Erythroblast (primary cell): ENCODE measurements at regions not wholly inside any gene's neighbourhood (a gene's known extent, or its start where the extent isn't known, plus 50 kb on each side); places are given as distances from the start of the nearest gene placed in this dataset.
"Not testable (repeated sequence)": the region's sequence is repeated elsewhere in the genome, so short reads cannot be mapped to it uniquely, and the experiment has no call there.

Experiments
- DNase-seq, 2 experiments: peaks; one replicate each; lab custom pipeline; 2025; lab: John Stamatoyannopoulos, UW
- GATA1 ChIP-seq: IDR thresholded peaks from 2 replicates; pipeline ENCODE4 v1.6.1; 2011; ENCODE audit warnings: low read depth, mild to moderate bottlenecking, control low read depth, low read length, moderate library complexity
- POLR2A ChIP-seq: IDR thresholded peaks from 2 replicates; pipeline ENCODE4 v1.6.1; 2011; ENCODE audit warnings: mild to moderate bottlenecking, low read length

DNA sequence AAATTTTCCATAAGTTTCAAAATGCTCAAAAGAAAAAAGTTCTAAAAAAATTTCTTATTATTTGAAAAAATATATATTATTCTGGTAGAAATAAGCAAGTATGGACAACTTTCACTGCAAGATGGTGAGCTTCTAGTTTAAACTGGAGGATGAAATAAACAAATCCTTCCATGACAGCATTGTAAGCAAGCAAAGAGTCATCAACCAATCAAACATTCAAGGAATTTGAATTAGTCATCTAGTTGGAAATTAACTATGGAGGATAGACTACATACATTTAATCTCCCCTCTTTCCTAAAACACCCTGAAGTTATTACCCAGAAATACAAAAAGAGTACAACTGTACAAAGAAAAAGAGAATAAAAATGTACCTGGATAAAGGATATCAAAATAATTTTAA is 51.0 kb upstream of the IRX5 start:
- TF ChIP-seq POLR2A (no peak), GATA1 (no peak)
- no peak for DNase-seq

DNA sequence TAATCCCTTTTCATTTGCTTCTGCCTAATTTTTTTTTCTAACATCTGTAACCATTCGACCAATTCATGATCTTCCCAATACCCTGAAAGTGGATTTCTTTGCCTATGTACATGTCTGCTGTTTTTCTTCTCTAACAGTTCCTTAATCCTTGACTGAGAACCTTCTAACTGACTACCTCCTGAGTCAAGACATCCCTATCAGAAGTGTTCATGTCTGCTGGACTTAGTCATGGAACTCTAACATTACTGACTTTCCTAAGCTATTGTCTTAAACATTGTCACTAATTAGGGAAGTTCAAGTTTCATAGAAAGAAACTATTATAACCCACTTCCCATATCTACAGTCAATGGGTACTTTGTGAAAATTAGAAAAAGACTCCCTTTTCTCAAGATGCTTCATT is 52.4 kb upstream of the IRX5 start:
- no peak for DNase-seq

DNA sequence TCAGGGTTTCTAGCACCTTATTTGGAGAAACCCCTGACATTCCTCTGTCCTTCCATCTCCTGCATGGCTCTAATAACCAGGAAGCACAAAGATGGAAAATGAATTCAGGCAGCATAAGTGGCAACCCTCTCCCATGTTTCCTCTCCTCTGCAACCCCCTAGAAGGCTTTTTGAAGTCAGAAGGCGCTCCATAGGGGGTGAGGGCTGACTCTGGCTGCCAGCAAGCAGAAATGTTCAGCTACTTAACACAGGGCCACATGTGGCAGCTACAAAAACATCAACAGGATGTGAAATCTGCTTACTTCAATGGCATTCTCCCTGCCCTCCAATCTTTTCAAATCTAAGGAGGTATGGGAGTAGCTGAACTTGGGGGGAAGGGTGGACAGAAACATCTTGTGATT is 55.2 kb upstream of the IRX5 start:
- no peak for TF ChIP-seq POLR2A
- DNase-seq, result no peak

More for the DNA sequence above, 52.4 kb upstream of the IRX5 start:
- TF ChIP-seq GATA1 (no peak), POLR2A (no peak)

DNA sequence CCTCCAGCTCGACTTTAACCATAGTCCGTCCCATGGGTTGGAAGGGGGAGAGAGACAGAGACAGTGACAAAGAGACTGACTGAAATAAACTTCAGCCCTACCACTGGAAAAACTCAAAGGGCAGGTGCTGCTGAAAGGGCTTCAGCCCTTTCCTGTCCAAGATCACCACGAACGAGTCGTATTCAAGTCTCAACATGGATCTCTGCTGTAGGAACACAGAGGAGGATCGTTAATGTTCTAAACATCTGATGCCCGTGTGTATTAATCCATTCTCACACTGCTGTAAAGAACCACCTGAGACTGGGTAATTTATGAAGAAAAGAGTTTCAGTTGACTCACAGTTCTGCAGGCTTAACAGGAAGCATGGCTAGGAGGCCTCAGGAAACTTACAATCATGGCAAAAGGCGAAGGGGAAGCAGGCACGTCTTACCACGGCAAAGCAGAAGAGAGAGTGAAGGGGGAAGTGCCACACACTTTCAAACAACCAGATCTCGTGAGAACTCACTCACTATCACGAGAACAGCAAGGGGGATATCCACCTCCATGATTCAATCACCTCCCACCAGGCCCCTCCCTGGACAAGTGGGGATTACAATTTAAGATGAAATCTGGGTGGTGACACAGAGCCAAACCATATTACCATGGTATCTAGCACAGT is 56.8 kb upstream of the IRX5 start:
- DNase-seq, result not testable (repeated sequence)

DNA sequence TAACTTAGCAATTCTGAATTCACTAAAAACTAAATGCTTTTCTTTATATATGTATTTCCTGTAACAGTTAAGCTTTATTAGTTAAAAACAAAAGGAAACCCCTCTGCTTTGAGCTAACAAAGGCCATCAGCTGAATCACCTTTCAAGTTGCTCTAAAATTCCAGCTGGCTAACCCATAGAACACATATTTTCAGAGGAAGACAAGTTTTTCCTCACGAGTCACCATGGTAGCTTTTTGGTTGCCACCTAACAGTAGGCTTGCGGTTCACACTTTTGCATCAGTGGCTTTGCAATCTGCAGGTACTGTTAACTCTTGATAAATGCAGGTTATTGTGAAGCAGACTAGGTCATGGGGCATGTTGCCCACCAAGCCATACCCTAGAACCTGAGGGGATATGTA is 57.6 kb upstream of the IRX5 start:
- TF ChIP-seq GATA1 (no peak), POLR2A (no peak)
- no peak for DNase-seq

DNA sequence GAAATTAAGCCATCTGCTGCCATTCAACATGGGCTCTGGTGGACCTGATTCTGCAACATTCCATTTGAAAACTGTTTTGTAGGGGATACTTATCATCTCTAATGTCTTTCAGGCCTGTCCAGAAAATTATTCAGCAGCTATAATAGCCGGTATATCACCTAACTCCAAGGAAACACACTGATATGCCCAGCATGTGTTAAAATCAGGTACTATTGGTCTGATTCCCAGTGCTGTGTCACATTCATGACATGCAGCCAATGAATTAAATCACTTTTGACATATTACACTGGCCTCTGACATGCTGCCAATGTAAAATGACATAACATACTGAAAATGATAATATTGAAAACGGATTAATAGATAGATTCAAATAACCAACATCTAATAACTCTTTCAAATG is 60.5 kb upstream of the IRX5 start:
- DNase-seq, result no peak
- TF ChIP-seq POLR2A, result no peak
- TF ChIP-seq GATA1, result no peak

DNA sequence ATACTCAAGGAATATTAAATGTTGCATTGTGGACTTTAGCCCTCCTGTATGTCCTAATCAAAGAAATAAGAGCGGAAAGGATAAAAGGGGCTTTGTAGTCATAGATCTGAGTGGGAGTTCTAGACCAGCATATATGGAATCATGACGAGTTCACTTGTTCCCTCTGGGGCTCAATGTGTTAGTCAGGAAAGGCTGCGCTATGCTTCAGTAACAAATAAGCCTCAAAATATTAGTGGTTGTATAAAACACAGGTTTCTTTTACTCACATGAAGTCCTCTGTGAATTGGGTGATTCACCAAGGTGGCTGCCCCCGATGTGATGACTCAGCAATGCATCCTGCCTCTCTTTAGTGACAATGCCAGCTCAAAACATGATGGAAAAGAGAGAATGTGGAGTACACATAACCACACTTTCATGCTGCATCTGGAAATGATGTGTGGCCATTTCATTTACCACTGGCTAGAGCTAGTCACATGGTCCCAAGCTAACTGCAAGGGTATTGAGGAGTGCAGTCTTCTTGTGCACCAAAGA is 63.3 kb upstream of the IRX5 start:
- no peak for DNase-seq
- no peak for TF ChIP-seq GATA1
- TF ChIP-seq POLR2A, result no peak

DNA sequence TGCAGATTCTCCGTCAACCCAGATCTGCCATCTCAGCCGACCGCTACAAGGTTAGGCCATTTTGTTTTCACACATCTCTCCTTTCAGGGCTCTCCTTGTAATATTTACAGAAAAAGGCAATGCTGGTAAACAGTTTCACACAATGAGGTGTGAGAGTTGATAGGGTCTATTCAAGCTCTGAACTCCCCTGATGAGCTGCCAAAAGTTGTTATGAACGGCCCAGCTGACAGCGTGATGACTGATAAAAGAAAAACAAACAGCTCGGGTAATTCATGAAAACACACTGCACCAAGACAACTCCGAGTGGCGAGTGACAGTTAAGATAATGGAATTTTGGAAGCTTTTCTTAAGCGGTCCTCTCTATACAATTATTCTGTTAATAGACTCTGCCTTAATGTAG is 68.1 kb upstream of the IRX5 start:
- TF ChIP-seq POLR2A (no peak), GATA1 (no peak)
- no peak for DNase-seq

DNA sequence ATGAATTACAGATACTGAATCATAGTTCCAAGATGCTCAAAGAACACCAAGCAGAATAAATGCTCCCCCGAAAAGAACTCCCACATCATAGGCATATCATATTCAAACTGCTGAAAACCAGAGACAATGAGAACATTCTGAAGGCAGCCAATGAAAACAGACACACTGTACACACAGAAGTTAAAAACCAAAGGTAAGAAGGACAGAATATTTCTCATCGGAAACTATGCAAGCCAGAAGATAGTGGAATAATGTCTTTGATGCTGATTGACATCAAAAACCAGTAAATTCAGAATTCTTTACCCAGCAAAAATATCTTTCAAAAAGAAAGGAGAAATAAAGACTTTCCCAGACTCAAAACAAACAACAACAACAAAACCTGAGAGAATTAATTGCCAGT is 73.8 kb upstream of the IRX5 start:
- no peak for DNase-seq
- TF ChIP-seq POLR2A (no peak), GATA1 (no peak)

DNA sequence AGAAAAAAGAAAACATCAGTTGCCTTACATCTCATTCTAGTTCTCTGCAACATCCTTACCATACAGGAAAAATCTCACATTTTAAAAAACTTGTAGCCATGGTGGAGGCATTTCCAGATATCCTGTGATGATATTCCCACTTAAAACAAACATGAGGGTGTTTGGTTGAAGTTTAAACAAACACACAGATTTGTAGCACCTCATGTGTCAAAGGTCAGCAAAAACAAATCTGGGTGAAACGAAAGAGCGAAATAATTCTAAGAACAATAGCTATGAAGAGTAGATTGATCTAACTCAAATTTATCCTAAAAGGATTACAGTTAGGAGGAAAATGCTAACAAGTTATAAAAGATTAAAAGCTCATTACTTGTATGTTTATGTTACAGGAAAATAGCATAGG is 83.1 kb upstream of the IRX5 start:
- no peak for DNase-seq
- TF ChIP-seq POLR2A (no peak), GATA1 (no peak)

DNA sequence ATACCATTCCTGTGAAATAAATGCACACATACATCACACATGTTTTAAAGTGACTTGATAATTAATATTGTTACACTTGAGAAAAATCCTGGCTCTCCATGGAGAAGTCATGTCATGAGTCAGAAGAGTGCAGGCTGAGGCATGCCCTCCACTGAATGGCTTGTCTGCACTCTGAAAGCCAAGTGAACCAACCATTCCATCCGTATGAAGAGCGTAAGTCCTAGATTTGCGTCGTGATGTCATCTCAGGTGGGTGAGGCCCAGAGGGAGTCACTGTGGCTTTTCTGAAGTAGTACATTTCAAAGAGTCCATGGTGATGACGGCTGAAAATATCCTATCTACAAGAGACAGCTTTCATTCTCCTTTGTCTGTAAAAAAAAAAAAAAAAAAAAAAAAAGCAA is 83.5 kb upstream of the IRX5 start:
- DNase-seq, result no peak
- TF ChIP-seq POLR2A (no peak), GATA1 (no peak)

DNA sequence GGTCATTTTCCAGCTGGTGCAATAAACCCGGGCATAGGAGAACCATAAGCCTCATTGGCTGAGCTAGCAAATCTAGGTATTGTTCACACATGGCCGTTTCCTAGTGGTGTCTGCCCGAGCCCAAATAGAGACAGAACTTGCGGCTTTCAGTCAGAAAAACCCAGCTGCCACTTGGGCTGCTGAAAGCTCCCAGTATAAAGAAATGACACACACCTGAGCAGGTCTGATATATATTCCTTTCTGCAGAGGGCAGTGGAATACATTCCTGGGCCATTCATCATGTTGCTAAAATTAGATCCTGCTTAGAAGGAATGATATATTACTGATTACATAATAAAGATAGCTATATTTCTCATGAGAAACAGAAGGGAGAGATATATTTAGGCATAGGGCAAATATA is 83.9 kb upstream of the IRX5 start:
- TF ChIP-seq POLR2A (no peak), GATA1 (no peak)
- no peak for DNase-seq

DNA sequence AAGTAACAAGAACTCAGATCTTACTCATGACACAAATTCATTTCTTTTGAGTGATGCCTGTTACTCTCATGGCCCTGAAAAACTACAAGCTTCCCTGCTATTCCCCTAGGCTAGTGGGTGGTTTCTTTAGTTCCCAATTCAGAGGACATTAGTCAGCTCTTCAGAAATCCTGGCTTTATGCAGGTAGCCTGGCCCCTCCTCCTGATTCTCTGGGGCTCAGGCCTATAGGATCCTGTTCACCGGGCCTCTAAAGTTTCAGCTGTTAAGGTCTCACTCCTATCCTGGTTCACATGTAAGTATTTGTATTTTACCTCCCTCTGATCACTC is 87.3 kb upstream of the IRX5 start:
- no peak for DNase-seq
- TF ChIP-seq GATA1 (no peak), POLR2A (no peak)

DNA sequence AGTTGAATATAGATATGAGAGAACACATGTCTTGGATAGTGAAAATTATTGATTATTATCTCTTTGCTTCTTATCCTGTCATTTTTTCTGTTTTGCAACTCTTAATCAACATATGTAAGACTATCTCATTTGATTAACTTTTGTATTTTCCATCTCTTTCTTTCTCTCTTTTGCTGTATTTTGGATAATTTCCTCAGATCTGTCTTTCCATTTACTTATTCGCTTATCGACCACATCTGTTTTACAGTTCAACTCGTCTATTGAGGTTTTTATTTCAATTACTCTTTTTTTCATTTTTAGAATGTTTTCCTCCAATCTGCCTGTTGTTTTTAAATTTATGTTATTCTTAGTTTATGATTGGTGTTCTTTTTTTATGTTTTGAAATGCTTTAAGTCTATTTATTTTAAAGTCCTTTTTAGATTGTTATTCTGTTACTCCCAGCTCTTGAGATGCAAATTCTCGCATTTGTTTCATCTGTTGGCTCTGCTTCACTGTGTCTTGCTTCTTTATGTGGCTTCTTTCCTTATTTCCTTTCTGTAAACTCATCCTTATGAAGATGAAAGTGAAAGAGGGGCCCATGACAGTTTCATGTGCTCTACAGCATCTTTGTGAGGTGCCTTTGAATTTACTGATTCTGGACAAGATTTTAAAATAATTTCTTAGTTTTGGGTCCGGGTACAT is 87.8 kb upstream of the IRX5 start:
- TF ChIP-seq GATA1 (no peak), POLR2A (no peak)
- no peak for DNase-seq

DNA sequence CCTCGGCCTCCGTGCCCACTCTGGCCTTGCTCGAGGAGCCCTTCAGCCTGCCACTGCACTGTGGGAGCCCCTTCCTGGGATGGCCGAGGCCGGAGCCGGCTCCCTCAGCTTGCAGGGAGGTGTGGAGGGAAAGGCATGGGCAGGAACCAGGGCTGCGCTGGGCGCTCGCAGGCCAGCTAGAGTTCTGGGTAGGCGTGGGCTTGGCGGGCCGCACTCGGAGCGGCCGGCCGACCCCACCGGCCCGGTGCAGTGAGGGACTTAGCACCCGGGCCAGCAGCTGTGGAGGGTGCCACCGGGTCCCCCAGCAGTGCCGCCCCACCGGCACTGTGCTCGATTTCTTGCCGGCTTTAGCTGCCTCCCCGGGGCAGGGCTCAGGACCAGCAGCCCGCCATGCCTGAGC is 101.0 kb upstream of the IRX5 start:
- TF ChIP-seq POLR2A (no peak), GATA1 (no peak)
- no peak for DNase-seq

DNA sequence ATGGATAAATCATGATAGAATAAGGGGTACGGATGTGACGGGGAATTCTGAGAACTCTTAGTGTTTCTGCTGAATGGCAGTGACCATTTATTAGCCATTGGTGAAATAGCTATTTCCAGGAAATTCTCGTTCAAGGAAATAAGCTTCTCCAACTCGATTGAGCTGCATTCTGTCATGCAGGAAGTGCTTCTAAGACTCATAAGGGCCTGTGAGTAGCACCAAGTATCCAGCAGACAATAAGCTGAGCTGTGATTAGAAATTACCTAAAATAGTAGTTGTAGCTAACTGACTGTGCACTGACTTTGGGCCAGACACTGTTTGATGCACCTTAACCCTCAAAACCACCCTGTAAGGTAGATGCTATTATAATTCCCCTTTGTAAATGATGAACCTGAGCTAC is 107.8 kb upstream of the IRX5 start:
- no peak for DNase-seq

DNA sequence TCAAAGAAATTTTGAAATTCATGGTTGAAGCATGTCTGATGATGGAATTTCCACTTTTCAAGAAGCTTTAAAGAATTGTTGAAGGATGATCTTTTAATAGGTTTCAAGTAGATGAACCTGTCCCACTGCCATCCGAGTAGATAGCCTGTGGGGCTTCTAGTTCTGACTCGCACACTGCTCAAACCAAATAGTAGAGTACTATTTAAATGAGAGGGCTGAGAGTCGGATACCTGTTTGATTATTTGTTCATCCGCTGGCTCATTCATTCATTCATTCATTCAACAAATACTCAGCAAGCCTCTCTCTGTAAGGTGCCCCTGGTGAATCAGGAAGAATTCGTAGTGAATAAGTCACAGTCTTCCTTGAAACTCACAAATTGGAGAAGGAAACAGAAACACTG is 108.2 kb upstream of the IRX5 start:
- no peak for DNase-seq
- no peak for TF ChIP-seq POLR2A
- no peak for TF ChIP-seq GATA1

More for the DNA sequence above, 107.8 kb upstream of the IRX5 start:
- TF ChIP-seq POLR2A (no peak), GATA1 (no peak)
